M059J (cell line): ENCODE measurements at regions not wholly inside any gene's neighbourhood (a gene's known extent, or its start where the extent isn't known, plus 50 kb on each side); places are given as distances from the start of the nearest gene placed in this dataset.

ENCODE experiments used
- DNase-seq: peaks from one replicate; pipeline ENCODE4 v3.0.0-alpha.2; 2012; ENCODE audit warnings: low read depth

- no peak for DNase-seq
These were observed 105.1 kb downstream of the TRMT11 start for GRCh38 chr6:126091466-126091865.

- DNase-seq, result no peak
These were observed 106.8 kb downstream of the TRMT11 start for GRCh38 chr6:126093108-126093507.

- DNase-seq, result no peak
These were observed 108.1 kb downstream of the TRMT11 start for GRCh38 chr6:126094411-126094810.

- DNase-seq, result no peak
These were observed 114.0 kb downstream of the TRMT11 start for GRCh38 chr6:126100386-126100785.

GRCh38 chr6:126102358-126102757 is 116.0 kb downstream of the TRMT11 start:
- no peak for DNase-seq

- no peak for DNase-seq
These were observed 117.7 kb downstream of the TRMT11 start for GRCh38 chr6:126103993-126104392.

- peak; percentile 67 for DNase-seq
These were observed 121.3 kb downstream of the TRMT11 start for GRCh38 chr6:126107475-126108166.

- DNase-seq, result no peak
These were observed 124.4 kb downstream of the TRMT11 start for GRCh38 chr6:126110512-126111270.

- no peak for DNase-seq
These were observed 125.0 kb downstream of the TRMT11 start for GRCh38 chr6:126111327-126111726.

- DNase-seq, result peak; percentile 80
These were observed 125.9 kb downstream of the TRMT11 start for GRCh38 chr6:126112171-126112632.

GRCh38 chr6:126113261-126113660 is 126.9 kb downstream of the TRMT11 start:
- no peak for DNase-seq

GRCh38 chr6:126117251-126117650 is 130.9 kb downstream of the TRMT11 start:
- peak; percentile 71 for DNase-seq

GRCh38 chr6:126118058-126118755 is 131.9 kb downstream of the TRMT11 start:
- peak; percentile 59 for DNase-seq

- peak; percentile 70 for DNase-seq
These were observed 132.6 kb downstream of the TRMT11 start for GRCh38 chr6:126118936-126119335.

GRCh38 chr6:126123226-126123625 is 136.9 kb downstream of the TRMT11 start:
- DNase-seq, result no peak

- peak; percentile 32 for DNase-seq
These were observed 141.3 kb downstream of the TRMT11 start for GRCh38 chr6:126127659-126128058.

- no peak for DNase-seq
These were observed 144.9 kb downstream of the TRMT11 start for GRCh38 chr6:126131246-126131645.

GRCh38 chr6:126133984-126134383 is 147.6 kb downstream of the TRMT11 start:
- DNase-seq, result no peak

- no peak for DNase-seq
These were observed 148.2 kb downstream of the TRMT11 start for GRCh38 chr6:126134491-126134890.

- no peak for DNase-seq
These were observed 153.7 kb downstream of the TRMT11 start for GRCh38 chr6:126140015-126140414.

GRCh38 chr6:126143761-126144251 is 157.5 kb downstream of the TRMT11 start:
- DNase-seq, result peak; percentile 10

- DNase-seq, result no peak
These were observed 159.0 kb downstream of the TRMT11 start for GRCh38 chr6:126145351-126145750.
